ENCODE measurements at regions not wholly inside any gene's neighbourhood (a gene's known extent, or its start where the extent isn't known, plus 50 kb on each side); places are given as distances from the start of the nearest gene placed in this dataset.

GRCh38 chr4:178412455-178412854 is 970.2 kb upstream of the AGA start:
- no peak for TF ChIP-seq EZH2 (IDR thresholded peaks at IDR 0.05; ENCODE audit: borderline replicate concordance, low read depth, low read length, severe bottlenecking)
- TF ChIP-seq CTCF (IDR thresholded peaks at IDR 0.05; ENCODE audit: borderline replicate concordance, extremely low read depth, low read length, poor library complexity, severe bottlenecking), result no peak
